ENCODE measurements at regions not wholly inside any gene's neighbourhood (a gene's known extent, or its start where the extent isn't known, plus 50 kb on each side); places are given as distances from the start of the nearest gene placed in this dataset.

DNA sequence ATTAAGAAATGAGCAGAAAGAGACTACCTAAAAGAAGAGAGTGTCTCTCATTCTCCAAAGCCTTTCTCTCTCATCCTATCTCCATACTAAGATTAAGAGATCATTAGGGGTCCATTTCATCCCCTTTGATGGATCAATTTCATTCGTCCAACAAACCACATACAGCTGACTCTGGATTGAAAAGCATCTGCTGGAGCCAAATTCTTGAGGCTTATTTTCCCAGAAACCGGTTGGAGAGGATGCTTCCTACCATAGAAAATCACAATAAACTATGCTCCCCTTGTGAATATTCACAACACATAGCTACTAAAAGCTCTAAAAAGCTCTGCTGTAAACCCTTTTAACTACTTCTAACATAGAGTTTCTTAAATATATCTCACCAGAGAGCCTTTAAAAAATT is 755.0 kb upstream of the ZNF608 start:
- TF ChIP-seq, protein P1, sequence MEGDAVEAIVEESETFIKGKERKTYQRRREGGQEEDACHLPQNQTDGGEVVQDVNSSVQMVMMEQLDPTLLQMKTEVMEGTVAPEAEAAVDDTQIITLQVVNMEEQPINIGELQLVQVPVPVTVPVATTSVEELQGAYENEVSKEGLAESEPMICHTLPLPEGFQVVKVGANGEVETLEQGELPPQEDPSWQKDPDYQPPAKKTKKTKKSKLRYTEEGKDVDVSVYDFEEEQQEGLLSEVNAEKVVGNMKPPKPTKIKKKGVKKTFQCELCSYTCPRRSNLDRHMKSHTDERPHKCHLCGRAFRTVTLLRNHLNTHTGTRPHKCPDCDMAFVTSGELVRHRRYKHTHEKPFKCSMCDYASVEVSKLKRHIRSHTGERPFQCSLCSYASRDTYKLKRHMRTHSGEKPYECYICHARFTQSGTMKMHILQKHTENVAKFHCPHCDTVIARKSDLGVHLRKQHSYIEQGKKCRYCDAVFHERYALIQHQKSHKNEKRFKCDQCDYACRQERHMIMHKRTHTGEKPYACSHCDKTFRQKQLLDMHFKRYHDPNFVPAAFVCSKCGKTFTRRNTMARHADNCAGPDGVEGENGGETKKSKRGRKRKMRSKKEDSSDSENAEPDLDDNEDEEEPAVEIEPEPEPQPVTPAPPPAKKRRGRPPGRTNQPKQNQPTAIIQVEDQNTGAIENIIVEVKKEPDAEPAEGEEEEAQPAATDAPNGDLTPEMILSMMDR (IDR thresholded peaks at IDR 0.05; ENCODE audit: borderline replicate concordance, control extremely low read depth, extremely low read depth, insufficient read depth, missing control alignments) = no peak
- DNase-seq (ENCODE audit: low spot score) = no peak
- in situ Hi-C loops (cut with MboI; ENCODE audit: low sequenced_read_pairs, unreplicated experiment) = no loop called here

DNA sequence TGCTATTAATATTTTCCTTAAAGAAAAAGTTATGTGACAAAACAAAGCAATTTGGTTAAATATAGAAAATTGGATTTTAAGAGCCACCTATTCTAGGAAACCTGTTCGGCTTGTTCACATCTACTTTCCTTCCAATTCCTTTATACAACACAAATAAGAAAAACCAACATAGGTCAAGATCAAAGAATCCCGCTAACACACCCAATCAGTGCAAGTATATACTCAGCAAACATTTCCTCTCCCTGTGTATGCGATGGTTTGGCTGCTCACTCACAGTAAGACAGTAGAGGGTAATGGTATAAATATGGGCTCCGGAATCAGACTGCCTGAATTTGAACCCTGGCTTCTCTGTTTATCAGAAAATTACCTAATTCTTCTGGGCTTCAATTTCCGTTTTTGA is 757.5 kb upstream of the ZNF608 start:
- in situ Hi-C loops (cut with MboI; ENCODE audit: low sequenced_read_pairs, unreplicated experiment) = no loop called here
- TF ChIP-seq, protein P1 (IDR thresholded peaks at IDR 0.05; ENCODE audit: borderline replicate concordance, control extremely low read depth, extremely low read depth, insufficient read depth, missing control alignments) = no peak
- DNase-seq (ENCODE audit: low spot score) = no peak

DNA sequence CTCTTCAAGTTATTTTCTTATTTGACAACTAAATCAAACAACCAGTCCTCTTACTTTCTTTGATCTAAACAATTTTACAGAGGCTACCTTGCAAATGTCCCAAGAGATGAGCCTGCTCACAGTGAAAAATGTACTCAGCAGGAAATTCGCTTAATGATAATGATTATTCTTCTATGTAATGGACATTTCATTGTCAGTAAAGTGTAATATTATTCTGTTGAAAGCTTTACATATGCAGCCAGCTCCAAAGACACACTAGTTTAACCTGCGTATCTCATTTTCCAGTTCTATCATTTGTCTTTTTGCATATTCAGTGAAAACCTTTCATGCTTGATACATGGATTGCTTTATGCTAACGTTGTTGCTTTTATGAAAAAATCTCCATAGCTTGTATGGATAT is 758.7 kb upstream of the ZNF608 start:
- TF ChIP-seq, protein P1 (IDR thresholded peaks at IDR 0.05; ENCODE audit: borderline replicate concordance, control extremely low read depth, extremely low read depth, insufficient read depth, missing control alignments) = no peak
- DNase-seq (ENCODE audit: low spot score) = no peak
- in situ Hi-C loops (cut with MboI; ENCODE audit: low sequenced_read_pairs, unreplicated experiment) = no loop called here

DNA sequence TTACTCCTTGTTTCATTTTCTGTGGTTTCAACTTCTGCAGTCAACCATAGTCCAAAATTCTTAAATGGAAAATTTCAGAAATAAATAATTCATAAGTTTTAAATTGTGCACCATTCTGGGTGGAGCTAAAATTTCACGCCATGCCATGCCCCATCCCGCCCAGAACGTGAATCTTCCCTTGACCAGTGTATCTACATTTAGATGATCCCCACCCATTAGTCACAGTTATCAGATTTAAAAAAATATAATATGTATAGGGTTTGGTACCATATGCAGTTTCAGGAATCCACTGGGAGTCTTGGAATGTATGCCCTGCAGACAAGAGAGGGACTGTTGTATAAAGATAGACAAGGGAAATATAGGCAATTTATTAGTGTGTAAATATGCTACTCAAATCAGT is 759.7 kb upstream of the ZNF608 start:
- DNase-seq (ENCODE audit: low spot score) = no peak
- TF ChIP-seq, protein P1 (IDR thresholded peaks at IDR 0.05; ENCODE audit: borderline replicate concordance, control extremely low read depth, extremely low read depth, insufficient read depth, missing control alignments) = no peak

DNA sequence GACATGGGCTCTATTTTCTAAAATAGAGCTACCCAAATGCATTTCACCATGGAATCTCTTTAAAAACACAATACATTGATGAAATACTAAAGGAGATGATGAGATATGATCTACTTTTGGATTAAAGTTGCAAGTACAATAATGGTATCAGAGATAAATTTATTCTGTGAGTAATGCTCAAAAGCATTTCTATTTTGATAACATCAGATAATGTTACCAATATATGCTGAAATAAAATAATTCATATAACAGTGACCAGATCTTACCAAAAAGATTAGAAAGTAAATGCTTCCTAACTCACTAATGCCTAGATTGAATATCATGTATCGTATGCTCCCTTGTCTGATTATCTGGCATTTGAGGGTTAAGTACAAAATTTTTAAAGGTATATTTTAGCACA is 761.8 kb upstream of the ZNF608 start:
- TF ChIP-seq, protein P1 (IDR thresholded peaks at IDR 0.05; ENCODE audit: borderline replicate concordance, control extremely low read depth, extremely low read depth, insufficient read depth, missing control alignments) = no peak

More for the DNA sequence above, 759.7 kb upstream of the ZNF608 start:
- in situ Hi-C loops (cut with MboI; ENCODE audit: low sequenced_read_pairs, unreplicated experiment) = no loop called here

DNA sequence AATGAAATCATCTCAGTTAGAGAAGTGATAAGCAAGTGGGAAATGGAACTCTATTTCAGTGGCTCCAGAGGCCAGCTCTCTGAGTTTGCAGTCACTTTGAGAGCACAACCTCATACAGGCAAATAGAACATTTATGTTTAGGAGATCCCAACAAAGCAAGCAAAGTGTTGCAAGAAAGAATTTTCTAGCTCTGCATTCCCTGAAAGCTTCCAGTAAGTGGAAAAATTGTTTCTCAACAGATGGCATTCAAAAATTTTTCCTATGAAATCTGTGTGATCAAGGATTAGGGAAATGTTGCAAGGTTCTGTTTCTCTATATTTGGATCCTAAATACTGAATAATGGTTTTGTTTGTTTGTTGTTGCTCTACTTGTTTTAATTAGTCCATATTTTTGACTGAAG is 764.2 kb upstream of the ZNF608 start:
- TF ChIP-seq, protein P1 (IDR thresholded peaks at IDR 0.05; ENCODE audit: borderline replicate concordance, control extremely low read depth, extremely low read depth, insufficient read depth, missing control alignments) = no peak

More for the DNA sequence above, 761.8 kb upstream of the ZNF608 start:
- in situ Hi-C loops (cut with MboI; ENCODE audit: low sequenced_read_pairs, unreplicated experiment) = no loop called here
- no peak for DNase-seq (ENCODE audit: low spot score)

More for the DNA sequence above, 764.2 kb upstream of the ZNF608 start:
- in situ Hi-C loops (cut with MboI; ENCODE audit: low sequenced_read_pairs, unreplicated experiment) = no loop called here
- DNase-seq (ENCODE audit: low spot score) = no peak

Data from GM13976 (cell line).